ENCODE measurements at regions not wholly inside any gene's neighbourhood (a gene's known extent, or its start where the extent isn't known, plus 50 kb on each side); places are given as distances from the start of the nearest gene placed in this dataset.

DNA sequence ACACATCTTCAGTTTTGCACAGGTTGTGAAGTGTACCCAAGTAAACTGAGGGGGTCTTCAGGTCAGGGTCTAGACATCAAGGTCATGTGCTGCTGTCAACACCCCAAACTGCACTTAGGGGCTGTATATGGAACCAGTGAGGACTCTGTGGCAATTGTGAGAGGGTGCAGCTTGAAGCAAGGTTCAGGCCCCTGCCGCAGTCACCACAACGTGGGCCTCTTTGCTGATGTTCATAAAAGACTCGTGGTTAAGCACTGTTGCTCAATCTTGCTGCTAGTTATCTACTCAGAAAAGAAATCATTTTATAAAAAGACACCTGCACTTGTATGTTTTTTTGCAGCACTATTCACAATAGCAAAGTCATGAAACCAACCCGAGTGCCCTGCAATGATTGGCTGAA lies 907.4 kb downstream of the UQCRFS1 start:
- in situ Hi-C loops (cut with MboI) = no loop called here
- no peak overlapping the region for H3K27ac ChIP-seq (ENCODE audit: control insufficient read depth, insufficient read depth)
- H2AFZ ChIP-seq (ENCODE audit: control insufficient read depth, low read depth, low read length) = no peak overlapping the region
- TF ChIP-seq, protein P1, sequence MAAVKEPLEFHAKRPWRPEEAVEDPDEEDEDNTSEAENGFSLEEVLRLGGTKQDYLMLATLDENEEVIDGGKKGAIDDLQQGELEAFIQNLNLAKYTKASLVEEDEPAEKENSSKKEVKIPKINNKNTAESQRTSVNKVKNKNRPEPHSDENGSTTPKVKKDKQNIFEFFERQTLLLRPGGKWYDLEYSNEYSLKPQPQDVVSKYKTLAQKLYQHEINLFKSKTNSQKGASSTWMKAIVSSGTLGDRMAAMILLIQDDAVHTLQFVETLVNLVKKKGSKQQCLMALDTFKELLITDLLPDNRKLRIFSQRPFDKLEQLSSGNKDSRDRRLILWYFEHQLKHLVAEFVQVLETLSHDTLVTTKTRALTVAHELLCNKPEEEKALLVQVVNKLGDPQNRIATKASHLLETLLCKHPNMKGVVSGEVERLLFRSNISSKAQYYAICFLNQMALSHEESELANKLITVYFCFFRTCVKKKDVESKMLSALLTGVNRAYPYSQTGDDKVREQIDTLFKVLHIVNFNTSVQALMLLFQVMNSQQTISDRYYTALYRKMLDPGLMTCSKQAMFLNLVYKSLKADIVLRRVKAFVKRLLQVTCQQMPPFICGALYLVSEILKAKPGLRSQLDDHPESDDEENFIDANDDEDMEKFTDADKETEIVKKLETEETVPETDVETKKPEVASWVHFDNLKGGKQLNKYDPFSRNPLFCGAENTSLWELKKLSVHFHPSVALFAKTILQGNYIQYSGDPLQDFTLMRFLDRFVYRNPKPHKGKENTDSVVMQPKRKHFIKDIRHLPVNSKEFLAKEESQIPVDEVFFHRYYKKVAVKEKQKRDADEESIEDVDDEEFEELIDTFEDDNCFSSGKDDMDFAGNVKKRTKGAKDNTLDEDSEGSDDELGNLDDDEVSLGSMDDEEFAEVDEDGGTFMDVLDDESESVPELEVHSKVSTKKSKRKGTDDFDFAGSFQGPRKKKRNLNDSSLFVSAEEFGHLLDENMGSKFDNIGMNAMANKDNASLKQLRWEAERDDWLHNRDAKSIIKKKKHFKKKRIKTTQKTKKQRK (IDR thresholded peaks at IDR 0.05; ENCODE audit: low read depth, low read length) = no peak
- TF ChIP-seq SIX5 (IDR thresholded peaks at IDR 0.05; ENCODE audit: low read depth, low read length, severe bottlenecking) = no peak
- no peak for TF ChIP-seq NR2F1 (conservative IDR thresholded peaks at IDR 0.05)
- TF ChIP-seq, protein P2, sequence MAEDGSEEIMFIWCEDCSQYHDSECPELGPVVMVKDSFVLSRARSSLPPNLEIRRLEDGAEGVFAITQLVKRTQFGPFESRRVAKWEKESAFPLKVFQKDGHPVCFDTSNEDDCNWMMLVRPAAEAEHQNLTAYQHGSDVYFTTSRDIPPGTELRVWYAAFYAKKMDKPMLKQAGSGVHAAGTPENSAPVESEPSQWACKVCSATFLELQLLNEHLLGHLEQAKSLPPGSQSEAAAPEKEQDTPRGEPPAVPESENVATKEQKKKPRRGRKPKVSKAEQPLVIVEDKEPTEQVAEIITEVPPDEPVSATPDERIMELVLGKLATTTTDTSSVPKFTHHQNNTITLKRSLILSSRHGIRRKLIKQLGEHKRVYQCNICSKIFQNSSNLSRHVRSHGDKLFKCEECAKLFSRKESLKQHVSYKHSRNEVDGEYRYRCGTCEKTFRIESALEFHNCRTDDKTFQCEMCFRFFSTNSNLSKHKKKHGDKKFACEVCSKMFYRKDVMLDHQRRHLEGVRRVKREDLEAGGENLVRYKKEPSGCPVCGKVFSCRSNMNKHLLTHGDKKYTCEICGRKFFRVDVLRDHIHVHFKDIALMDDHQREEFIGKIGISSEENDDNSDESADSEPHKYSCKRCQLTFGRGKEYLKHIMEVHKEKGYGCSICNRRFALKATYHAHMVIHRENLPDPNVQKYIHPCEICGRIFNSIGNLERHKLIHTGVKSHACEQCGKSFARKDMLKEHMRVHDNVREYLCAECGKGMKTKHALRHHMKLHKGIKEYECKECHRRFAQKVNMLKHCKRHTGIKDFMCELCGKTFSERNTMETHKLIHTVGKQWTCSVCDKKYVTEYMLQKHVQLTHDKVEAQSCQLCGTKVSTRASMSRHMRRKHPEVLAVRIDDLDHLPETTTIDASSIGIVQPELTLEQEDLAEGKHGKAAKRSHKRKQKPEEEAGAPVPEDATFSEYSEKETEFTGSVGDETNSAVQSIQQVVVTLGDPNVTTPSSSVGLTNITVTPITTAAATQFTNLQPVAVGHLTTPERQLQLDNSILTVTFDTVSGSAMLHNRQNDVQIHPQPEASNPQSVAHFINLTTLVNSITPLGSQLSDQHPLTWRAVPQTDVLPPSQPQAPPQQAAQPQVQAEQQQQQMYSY (CRISPR knock-in tag; IDR thresholded peaks at IDR 0.05) = no peak
- no peak for TF ChIP-seq FOXK2 (IDR thresholded peaks at IDR 0.05)
- TF ChIP-seq, protein P3, sequence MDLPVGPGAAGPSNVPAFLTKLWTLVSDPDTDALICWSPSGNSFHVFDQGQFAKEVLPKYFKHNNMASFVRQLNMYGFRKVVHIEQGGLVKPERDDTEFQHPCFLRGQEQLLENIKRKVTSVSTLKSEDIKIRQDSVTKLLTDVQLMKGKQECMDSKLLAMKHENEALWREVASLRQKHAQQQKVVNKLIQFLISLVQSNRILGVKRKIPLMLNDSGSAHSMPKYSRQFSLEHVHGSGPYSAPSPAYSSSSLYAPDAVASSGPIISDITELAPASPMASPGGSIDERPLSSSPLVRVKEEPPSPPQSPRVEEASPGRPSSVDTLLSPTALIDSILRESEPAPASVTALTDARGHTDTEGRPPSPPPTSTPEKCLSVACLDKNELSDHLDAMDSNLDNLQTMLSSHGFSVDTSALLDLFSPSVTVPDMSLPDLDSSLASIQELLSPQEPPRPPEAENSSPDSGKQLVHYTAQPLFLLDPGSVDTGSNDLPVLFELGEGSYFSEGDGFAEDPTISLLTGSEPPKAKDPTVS (IDR thresholded peaks at IDR 0.05; ENCODE audit: low read depth, low read length) = no peak
- ChIA-PET POLR2A (no interaction called here), RAD21 (ENCODE audit: unreplicated experiment) (no interaction called here), CTCF (interaction anchor here (0.9 kb wide), 1 partner anchor 10 kb away, joined by 4 read pairs; no protein-coding TSS in a partner anchor), SMC1A (ENCODE audit: uncharacterized antibody, unreplicated experiment) (interaction anchor here (1.2 kb wide), 1 partner anchor 17 kb away, joined by 3 read pairs; no protein-coding TSS in a partner anchor)
- 3% methylated on average over 4 of the region's 4 CpGs for WGBS (ENCODE audit: insufficient coverage, insufficient replicate concordance, low lambda C conversion rate, missing lambda C conversion rate)
- H3K79me2 ChIP-seq (ENCODE audit: control insufficient read depth, insufficient read depth, low read length) = no peaks in the 10 kb centered on the region
- no peak overlapping the region for H3K4me3 ChIP-seq
- H3K4me1 ChIP-seq (ENCODE audit: control insufficient read depth, insufficient read depth, low read length) = no peaks in the 10 kb centered on the region
- intact Hi-C loops (cut with micrococcal nuclease; ENCODE audit: unreplicated experiment) = no loop called here
- BruUV-seq (replicated peaks) = no TSS peak
- no peaks in the 10 kb centered on the region for H4K20me1 ChIP-seq (ENCODE audit: control insufficient read depth, insufficient read depth)
- FAIRE-seq (no peak), DNase-seq (ENCODE audit: low read depth, low spot score) (no peak), ATAC-seq (no peak)
- no peak overlapping the region for H3K4me2 ChIP-seq (ENCODE audit: control insufficient read depth, insufficient read depth)
- no peak overlapping the region for H3K9ac ChIP-seq (ENCODE audit: control insufficient read depth, insufficient read depth, low read length)
- H3K36me3 ChIP-seq (ENCODE audit: control insufficient read depth in 2 of 2, insufficient read depth in 2 of 2, low read length in 1 of 2) = no peaks in the 10 kb centered on the region
- H3K27me3 ChIP-seq (replicated peaks in 1 of 2; ENCODE audit: control insufficient read depth in 2 of 2, insufficient read depth in 2 of 2, low read length in 1 of 2) = no peaks in the 10 kb centered on the region
- H3K9me3 ChIP-seq (replicated peaks; ENCODE audit: control insufficient read depth, insufficient read depth, low read length) = no peaks in the 10 kb centered on the region; the same call in 2 of the 3 replicates
